ENCODE measurements at regions not wholly inside any gene's neighbourhood (a gene's known extent, or its start where the extent isn't known, plus 50 kb on each side); places are given as distances from the start of the nearest gene placed in this dataset.

DNA sequence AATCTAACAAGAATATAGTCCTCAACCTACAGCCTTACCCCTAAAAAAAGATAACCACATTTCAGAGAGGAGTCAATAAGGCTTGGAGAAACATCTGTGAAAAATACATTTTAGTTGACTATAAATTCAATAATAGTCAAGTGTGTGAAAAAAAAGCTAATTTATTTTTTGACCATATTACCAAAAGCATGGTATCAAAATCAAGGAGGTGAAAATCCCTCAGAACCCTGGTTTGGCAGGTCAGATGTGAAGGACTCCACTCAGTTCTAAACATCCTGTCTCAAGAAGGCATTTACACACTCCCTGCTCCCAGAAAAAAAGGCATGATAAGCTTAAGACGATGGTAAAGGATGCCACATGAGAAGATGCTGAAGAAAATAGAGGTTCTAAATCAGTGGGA is 745.1 kb upstream of the TENM3 start:
- TF ChIP-seq CTCF (IDR thresholded peaks at IDR 0.05) (no peak), POLR2A (IDR thresholded peaks at IDR 0.05) (no peak)
